Upper lobe of left lung (tissue), 4 donors: ENCODE measurements at regions not wholly inside any gene's neighbourhood (a gene's known extent, or its start where the extent isn't known, plus 50 kb on each side); places are given as distances from the start of the nearest gene placed in this dataset.

Experiments
- EP300 ChIP-seq, 4 donors: sonication (generic); formaldehyde crosslinking; IDR thresholded peaks; one replicate each; pipeline ENCODE4 v1.5.1; 2017; ENCODE audit warnings: antibody characterized with exemption in 4 of 4, control low read depth in 2 of 4
- POLR2A ChIP-seq, 4 donors: fragments of 450-650 bp; IDR thresholded peaks; one replicate each; pipeline ENCODE4 v1.5.1; 2016 to 2017; ENCODE audit warnings: antibody characterized with exemption in 4 of 4, mild to moderate bottlenecking in 2 of 4
- POLR2AphosphoS5 ChIP-seq, 2 donors: sonication (generic); formaldehyde crosslinking; IDR thresholded peaks; one replicate each; pipeline ENCODE4 v1.5.1; 2017; ENCODE audit warnings: antibody characterized with exemption in 2 of 2
- TF ChIP-seq, protein P1 (sequence below), 6 experiments: fragments of 450-650 bp in 4 of 6; fragments of 200-600 bp in 2 of 6; sonication (generic) in 2 of 6; IDR thresholded peaks; one replicate each; pipeline ENCODE4 v1.5.1; 2016 to 2019; ENCODE audit warnings: antibody characterized with exemption in 6 of 6

DNA sequence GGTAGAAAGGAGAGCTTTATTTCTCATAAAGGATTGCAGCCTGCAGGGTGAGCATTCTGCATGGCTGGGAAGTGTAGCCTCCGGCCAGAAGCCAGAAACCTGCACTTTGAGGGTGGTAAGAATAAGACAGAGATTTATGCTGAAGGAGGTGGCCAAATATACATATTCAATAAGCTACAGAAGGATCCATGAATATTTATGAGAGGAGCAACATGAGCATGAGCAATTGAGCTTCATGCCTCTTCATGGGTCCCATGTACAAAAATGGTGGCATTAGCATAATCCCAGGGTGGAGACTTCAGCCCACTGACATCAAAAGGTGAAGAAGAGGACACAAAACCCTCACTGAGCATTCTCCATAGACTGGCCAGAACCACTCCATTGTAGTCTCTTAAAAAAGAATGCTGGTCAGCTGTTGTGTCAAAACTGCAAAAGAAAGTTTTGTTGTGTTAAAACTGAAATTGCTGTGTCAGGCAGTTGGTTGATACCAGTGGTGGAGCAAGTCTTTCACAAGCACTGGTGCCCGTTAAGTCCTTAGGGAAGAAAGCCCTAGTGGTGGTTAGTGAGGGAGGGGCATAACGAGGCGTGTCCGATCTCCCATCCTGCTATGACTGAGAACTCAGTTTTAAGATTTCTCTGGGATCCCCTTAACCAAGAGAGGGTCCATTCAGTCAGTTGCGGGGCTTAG, 160.8 kb upstream of the MAP1B start:
- TF ChIP-seq, protein P1, sequence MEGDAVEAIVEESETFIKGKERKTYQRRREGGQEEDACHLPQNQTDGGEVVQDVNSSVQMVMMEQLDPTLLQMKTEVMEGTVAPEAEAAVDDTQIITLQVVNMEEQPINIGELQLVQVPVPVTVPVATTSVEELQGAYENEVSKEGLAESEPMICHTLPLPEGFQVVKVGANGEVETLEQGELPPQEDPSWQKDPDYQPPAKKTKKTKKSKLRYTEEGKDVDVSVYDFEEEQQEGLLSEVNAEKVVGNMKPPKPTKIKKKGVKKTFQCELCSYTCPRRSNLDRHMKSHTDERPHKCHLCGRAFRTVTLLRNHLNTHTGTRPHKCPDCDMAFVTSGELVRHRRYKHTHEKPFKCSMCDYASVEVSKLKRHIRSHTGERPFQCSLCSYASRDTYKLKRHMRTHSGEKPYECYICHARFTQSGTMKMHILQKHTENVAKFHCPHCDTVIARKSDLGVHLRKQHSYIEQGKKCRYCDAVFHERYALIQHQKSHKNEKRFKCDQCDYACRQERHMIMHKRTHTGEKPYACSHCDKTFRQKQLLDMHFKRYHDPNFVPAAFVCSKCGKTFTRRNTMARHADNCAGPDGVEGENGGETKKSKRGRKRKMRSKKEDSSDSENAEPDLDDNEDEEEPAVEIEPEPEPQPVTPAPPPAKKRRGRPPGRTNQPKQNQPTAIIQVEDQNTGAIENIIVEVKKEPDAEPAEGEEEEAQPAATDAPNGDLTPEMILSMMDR (IDR thresholded peaks at IDR 0.05) = no peak
- no peak for TF ChIP-seq EP300 (IDR thresholded peaks at IDR 0.05)
- TF ChIP-seq POLR2A (IDR thresholded peaks at IDR 0.05) = no peak
- no peak for TF ChIP-seq POLR2AphosphoS5 (IDR thresholded peaks at IDR 0.05)
